GM21825 (cell line): ENCODE measurements at regions not wholly inside any gene's neighbourhood (a gene's known extent, or its start where the extent isn't known, plus 50 kb on each side); places are given as distances from the start of the nearest gene placed in this dataset.

Experiments
- ATAC-seq: cut with Tn5 transposase; IDR thresholded peaks from one replicate; pipeline ENCODE4 v1.9.1; 2021; ENCODE audit warnings: mild to moderate bottlenecking, moderate library complexity; ENCODE audit not compliant: unreplicated experiment

DNA sequence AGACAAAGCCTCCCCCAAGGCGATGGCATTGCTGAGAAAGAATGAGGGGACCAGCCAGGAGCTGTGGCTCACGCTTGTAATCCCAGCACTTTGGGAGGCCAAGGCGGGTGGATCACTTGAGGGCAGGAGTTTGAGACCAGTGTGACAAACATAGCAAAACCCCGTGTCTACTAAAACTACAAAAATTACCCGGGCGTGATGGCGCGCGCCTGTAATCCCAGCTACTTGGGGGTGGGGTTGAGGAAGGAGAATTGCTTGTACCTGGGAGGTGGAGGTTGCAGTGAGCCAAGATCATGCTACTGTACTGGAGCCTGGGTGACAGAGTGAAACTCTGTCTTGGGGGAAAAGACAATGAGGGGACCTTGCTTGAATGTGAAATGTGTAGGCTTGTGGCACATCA lies 402.4 kb upstream of the C2CD4B start:
- ATAC-seq, result no peak

GRCh38 chr15:62568004-62568403 lies 402.9 kb upstream of the C2CD4B start:
- ATAC-seq, result no peak

DNA sequence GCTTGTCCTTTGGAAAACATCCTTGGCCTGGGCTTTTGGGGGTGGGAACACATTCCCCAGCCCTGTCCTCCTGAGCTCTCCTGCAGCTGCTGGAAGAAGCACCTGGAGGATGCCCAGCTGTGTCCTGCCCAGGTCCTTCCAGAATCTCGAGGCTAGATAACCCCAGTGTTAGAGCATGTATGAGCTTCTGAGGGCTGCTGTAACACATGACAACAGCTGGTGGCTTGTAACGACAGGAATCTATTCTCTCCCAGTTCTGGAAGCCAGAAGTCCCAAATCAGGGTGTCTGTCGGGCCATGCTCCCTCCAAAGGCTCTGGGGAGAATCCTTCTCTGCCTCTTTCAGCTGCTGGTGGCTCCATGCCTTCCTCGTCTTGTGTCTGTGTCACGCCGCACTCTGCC lies 403.6 kb upstream of the C2CD4B start:
- ATAC-seq, result no peak

DNA sequence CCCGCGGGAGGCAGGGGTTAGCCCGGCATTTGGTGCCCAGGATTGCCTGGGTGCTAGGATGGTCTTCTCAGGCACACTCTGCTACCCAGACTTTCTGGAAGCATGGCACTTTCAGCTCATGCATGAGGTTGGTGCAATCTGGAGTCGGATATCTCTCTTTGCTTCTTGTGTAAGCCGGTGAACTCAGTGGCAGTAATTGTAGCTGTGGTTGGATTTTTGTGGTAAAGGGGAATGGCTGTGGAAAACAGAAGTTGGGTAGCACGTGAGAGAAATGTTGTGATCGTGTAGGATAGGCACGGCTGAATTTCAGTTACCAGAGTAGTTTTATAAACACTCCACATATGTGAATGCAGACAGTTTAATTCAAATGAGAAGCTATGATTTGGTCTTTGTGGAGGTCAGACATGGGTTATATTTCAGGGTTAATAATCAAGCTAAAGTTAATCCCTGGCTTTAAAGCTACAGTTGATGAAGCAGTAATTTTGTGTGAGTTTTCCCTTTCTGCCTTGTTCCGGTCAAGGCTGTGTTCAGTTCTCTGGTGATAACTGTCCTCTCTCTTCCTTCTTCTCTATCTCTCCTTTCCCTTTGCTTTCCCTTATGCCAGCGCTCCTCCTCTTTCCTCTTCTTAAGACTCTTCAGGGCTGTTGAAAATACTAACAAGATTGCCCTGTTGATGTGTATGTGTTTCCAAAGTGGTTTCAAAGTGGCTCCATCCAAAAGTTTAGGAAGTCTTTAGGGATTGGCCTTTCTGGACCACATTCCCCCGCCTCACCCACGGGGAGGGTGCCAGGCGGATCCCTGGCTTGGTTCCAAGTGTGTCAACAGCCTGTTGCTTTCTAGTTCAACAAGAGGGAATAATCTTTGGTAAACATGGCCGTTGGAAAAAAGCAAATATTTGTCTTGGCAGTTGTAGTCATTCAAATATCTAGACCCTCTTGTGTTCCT lies 404.6 kb upstream of the C2CD4B start:
- ATAC-seq, result no peak

- ATAC-seq, result no peak
Measured at GRCh38 chr15:62570405-62570783, 405.3 kb upstream of the C2CD4B start.

DNA sequence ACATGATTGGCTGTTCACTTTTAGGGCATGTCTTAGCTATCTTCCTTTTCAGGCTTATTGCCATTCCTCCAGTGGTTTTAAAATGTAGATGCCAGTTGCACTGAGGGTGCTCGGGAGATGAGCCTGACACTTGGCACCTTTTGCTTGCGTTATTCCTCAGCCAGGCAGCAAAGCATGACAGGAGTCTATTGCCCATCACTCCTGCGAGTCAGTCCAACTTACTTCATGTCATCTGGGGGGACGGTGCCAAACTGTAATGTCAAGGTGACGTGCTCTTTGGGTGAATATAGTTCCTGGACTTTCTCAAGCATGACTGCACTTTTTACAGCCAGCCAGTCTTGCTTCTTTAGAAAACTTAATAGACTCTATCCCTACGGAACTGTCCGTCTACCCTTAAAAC lies 406.0 kb upstream of the C2CD4B start:
- ATAC-seq, result no peak

DNA sequence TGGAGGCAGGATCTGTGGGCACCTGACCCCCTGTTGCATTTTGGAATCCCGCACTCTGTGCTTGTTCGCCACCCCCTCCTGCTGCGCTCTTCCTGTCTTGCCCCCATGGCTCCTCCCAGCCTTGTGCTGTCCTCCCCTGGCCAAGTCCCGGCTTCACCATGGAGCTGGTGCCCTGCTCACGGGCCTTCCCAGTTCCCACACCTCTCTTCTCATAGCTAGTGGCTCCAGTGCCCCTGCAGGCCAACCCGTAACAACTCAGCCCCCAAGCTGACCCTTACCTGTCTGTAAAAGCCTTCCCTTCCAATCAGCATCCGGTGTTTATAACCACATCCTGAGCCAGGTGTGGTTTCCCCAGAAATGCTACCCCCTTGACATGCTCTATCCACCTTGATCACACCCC lies 407.7 kb upstream of the C2CD4B start:
- no peak for ATAC-seq

- ATAC-seq, result no peak
Measured at GRCh38 chr15:62573876-62574275, 408.8 kb upstream of the C2CD4B start.

GRCh38 chr15:62578546-62578945 lies 413.5 kb upstream of the C2CD4B start:
- ATAC-seq, result no peak

DNA sequence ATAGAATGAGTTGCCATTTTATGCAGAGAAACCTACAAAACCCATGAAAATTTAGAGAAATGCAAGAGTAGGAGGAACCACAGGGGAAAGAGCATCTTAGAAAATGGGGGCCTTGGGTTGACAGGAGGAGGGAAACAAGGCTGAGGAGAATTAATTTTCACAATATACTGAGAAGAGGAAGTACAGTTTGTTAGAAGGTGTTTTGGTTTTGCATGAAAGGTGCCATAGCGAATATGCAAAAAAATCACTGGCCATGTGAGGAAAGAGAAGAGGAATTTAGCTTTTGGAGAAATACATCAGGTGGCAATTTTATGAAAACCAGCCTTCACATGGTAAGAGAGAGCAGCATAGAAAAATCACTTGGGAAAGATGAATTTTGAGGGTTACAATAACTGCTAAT lies 413.9 kb upstream of the C2CD4B start:
- no peak for ATAC-seq

DNA sequence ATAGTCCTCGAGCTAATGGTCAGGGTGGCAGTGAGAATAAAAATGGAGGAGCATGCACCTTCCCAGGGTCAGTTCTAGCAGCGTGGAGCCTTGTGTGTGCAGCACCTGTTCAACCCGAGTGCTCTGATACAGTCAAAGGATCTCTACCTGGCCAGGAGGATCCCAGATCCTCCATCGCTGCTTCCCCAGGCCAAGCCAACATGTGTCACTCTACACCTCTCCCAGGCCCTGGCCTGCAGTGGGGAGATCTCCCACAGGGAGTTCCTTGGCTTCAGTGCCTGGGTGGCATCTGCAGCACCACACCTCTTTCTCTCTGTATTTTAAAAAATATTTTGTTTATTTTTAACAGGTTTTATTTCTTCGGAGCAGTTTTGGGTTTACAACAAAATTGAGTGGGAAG lies 414.8 kb upstream of the C2CD4B start:
- ATAC-seq, result no peak

DNA sequence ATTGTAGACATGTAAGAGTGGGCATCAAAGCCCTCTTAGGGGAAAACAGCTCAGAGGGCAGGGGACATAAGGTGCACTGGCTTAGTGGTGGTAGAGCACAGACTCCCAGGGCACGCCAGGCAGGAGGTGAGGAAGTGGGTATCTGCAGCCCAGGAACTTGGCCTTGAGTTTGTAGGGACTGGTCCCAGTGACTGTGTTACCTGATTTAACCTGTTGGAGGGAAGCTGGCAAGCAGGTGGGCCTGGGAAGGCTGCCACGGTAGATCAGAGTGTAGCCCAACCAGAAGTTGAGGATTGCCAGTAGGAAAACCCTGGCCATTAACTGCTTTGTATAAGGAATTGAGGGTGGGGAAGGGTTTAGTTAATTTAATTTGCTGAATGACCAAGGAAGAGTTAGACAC lies 417.5 kb upstream of the C2CD4B start:
- ATAC-seq, result no peak

- ATAC-seq, result no peak
Measured at GRCh38 chr15:62584301-62585235, 419.5 kb upstream of the C2CD4B start.

- ATAC-seq, result no peak
Measured at GRCh38 chr15:62588938-62589670, 424.0 kb upstream of the C2CD4B start.

- ATAC-seq, result no peak
Measured at GRCh38 chr15:62591842-62592838, 427.1 kb upstream of the C2CD4B start.

DNA sequence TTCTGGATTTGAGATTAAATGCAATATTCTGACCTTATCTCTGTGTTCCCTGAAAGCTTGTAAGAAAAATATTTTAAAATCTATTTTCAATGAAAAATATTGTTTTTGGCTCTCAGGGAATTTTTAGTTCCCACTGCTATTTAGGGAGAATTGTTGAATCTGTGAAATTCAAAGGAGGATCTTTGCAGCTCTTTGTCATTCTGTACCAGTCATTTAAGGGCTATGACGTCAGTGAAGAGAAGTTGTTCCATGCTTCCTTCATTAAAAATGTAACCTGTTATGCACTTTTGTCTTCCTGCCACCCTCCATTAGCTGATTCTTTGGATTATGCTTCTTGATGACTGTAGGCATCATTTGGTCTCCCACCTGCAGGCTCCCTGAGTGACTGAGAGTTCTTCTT lies 427.8 kb upstream of the C2CD4B start:
- ATAC-seq, result no peak

DNA sequence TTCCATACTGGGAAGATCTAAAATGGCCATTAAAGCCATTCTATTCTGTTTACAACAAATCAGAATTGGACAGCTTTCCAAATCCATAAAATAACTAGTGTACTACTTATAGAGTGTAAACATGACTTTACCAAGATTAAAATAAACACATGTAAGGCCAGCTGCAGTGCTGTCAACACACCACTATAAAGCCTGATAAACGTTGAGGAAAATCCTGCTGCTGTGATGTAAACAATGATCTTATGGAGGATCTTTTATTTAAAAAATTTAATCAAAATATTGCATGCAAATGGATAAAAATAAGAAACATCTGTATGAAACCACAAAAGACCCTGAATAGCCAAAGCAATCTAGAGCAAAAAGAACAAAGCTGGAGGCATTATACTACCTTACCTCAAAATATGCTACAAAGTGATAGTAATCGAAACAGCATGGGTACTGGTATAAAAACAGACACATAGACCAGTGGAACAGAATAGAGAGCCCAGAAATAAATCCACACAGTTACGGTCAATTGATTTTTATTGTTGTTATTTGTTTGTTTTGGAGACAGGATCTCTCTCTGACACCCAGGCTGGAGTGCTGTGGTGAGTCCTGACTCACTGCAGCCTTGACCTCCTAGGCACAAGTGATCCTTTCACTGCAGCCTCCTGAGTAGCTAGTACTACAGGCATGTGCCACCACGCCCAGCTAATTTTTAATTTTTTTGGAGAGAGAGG lies 428.8 kb upstream of the C2CD4B start:
- no peak for ATAC-seq

- ATAC-seq, result no peak
Measured at GRCh38 chr15:62598217-62598616, 433.1 kb upstream of the C2CD4B start.
